ENCODE measurements at regions not wholly inside any gene's neighbourhood (a gene's known extent, or its start where the extent isn't known, plus 50 kb on each side); places are given as distances from the start of the nearest gene placed in this dataset.

DNA sequence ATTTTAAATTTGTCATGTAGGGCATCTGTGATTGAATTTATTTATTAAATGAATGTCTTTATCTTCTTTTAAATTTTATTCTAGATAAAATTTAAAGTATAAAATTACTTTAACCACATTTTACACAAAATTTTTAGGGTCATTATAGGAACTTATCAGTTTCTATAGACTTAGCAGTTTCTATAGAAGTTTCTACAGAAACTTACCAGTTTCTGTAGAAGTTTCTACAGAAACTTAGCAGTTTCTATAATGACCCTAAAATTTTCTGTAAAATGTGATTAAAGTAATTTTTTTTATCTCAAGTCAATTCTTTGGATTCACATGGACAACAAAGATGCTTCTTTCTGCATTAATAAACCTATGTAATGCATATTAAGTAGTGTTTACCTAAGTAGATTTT lies 565.9 kb upstream of the TECRL start:
- Histone ChIP-seq H2AK9ac (replicated peaks; ENCODE audit: low read depth, low read length, poor library complexity) (no peak overlapping the region), H3K27ac (ENCODE audit: insufficient read depth, low read length) (no peak overlapping the region), H4K20me1 (ENCODE audit: insufficient read depth, low read length) (no peaks in the 10 kb centered on the region), H2AK5ac (ENCODE audit: low read depth, low read length) (no peak overlapping the region), H3K18ac (ENCODE audit: low read depth, low read length) (no peak overlapping the region), H3K4me1 (ENCODE audit: control insufficient read depth, insufficient read depth, low read length) (no peaks in the 10 kb centered on the region), H2BK20ac (ENCODE audit: low read depth, low read length) (no peak overlapping the region), H2BK15ac (ENCODE audit: low read depth, low read length) (no peak overlapping the region), H4K8ac (ENCODE audit: low read depth in 2 of 2, low read length in 2 of 2) (no peak overlapping the region), H3K4ac (ENCODE audit: low read depth, low read length) (no peak overlapping the region), H3K27me3 (ENCODE audit: control insufficient read depth, insufficient read depth, low read length) (no peaks in the 10 kb centered on the region), H3K9me1 (ENCODE audit: insufficient read depth, low read length) (no peaks in the 10 kb centered on the region), H3K4me2 (ENCODE audit: low read depth, low read length) (no peak overlapping the region), H3K9me3 (ENCODE audit: control insufficient read depth, insufficient read depth, low read length) (peaks cover 3% of the 10 kb centered on the region), H3K79me1 (ENCODE audit: low read depth in 1 of 2, low read length in 2 of 2) (no peaks in the 10 kb centered on the region), H3K4me3 (ENCODE audit: insufficient read depth, low read depth, low read length) (no peak overlapping the region), H2AFZ (replicated peaks; ENCODE audit: low read length, poor library complexity) (no peak overlapping the region), H3K56ac (ENCODE audit: extremely low read depth, insufficient read depth, low read length) (no peak overlapping the region), H3K23ac (ENCODE audit: low read depth, low read length) (no peak overlapping the region), H3K9ac (ENCODE audit: low read depth, low read length) (no peak overlapping the region), H3K36me3 (ENCODE audit: control insufficient read depth, insufficient read depth, low read length) (no peaks in the 10 kb centered on the region), H2BK5ac (ENCODE audit: low read depth, low read length, poor library complexity, severe bottlenecking) (no peak overlapping the region), H2BK120ac (ENCODE audit: low read depth, low read length) (no peak overlapping the region), H4K91ac (ENCODE audit: insufficient read depth, low read depth, low read length) (no peak overlapping the region), H3K14ac (replicated peaks; ENCODE audit: low read depth, low read length) (no peak overlapping the region), H4K5ac (ENCODE audit: low read depth, low read length) (no peak overlapping the region)
- dilution Hi-C loops (cut with HindIII; ENCODE audit: low sequenced_read_pairs, unreplicated experiment), result no loop called here
- no peak for DNase-seq
- intact Hi-C loops (cut with micrococcal nuclease), result no loop called here
- in situ Hi-C loops (cut with MboI; ENCODE audit: low sequenced_read_pairs), result no loop called here
- BruUV-seq (replicated peaks), result no TSS peak
- ChIA-PET POLR2A (ENCODE audit: unreplicated experiment) (no interaction called here), CTCF (no interaction called here)
- TF ChIP-seq, protein P1, sequence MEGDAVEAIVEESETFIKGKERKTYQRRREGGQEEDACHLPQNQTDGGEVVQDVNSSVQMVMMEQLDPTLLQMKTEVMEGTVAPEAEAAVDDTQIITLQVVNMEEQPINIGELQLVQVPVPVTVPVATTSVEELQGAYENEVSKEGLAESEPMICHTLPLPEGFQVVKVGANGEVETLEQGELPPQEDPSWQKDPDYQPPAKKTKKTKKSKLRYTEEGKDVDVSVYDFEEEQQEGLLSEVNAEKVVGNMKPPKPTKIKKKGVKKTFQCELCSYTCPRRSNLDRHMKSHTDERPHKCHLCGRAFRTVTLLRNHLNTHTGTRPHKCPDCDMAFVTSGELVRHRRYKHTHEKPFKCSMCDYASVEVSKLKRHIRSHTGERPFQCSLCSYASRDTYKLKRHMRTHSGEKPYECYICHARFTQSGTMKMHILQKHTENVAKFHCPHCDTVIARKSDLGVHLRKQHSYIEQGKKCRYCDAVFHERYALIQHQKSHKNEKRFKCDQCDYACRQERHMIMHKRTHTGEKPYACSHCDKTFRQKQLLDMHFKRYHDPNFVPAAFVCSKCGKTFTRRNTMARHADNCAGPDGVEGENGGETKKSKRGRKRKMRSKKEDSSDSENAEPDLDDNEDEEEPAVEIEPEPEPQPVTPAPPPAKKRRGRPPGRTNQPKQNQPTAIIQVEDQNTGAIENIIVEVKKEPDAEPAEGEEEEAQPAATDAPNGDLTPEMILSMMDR (conservative IDR thresholded peaks at IDR 0.05; ENCODE audit: low read depth, low read length), result no peak
- TF ChIP-seq CHD1 (IDR thresholded peaks at IDR 0.05; ENCODE audit: low read depth, low read length), result no peak
- no peak for TF ChIP-seq MAFK (IDR thresholded peaks at IDR 0.05; ENCODE audit: low read depth, low read length)
- TF ChIP-seq FOS (IDR thresholded peaks at IDR 0.05; ENCODE audit: low read depth, low read length), result no peak
- TF ChIP-seq RCOR1 (IDR thresholded peaks at IDR 0.05; ENCODE audit: insufficient replicate concordance, low read length), result no peak
- TF ChIP-seq RAD21 (IDR thresholded peaks at IDR 0.05; ENCODE audit: low read length), result no peak
- no peak for ATAC-seq (ENCODE audit: low read depth)

Measured in IMR-90 (cell line).